D721Med (cell line): ENCODE measurements at regions not wholly inside any gene's neighbourhood (a gene's known extent, or its start where the extent isn't known, plus 50 kb on each side); places are given as distances from the start of the nearest gene placed in this dataset.

Experiments used
- DNase-seq: peaks from one replicate; pipeline ENCODE4 v3.0.0; 2011; ENCODE audit warnings: low spot score; ENCODE audit not compliant: insufficient read length
- FAIRE-seq: peaks from 2 replicates; lab custom pipeline; 2011; peaks lifted over from hg19 to GRCh38; lab: Jason Lieb, UNC
- TF ChIP-seq, protein P1 (sequence below): IDR thresholded peaks from 2 replicates; pipeline ENCODE4 v1.5.1; 2012; ENCODE audit warnings: mild to moderate bottlenecking, control low read depth; ENCODE audit not compliant: insufficient read depth; ENCODE audit errors: missing control alignments

DNA sequence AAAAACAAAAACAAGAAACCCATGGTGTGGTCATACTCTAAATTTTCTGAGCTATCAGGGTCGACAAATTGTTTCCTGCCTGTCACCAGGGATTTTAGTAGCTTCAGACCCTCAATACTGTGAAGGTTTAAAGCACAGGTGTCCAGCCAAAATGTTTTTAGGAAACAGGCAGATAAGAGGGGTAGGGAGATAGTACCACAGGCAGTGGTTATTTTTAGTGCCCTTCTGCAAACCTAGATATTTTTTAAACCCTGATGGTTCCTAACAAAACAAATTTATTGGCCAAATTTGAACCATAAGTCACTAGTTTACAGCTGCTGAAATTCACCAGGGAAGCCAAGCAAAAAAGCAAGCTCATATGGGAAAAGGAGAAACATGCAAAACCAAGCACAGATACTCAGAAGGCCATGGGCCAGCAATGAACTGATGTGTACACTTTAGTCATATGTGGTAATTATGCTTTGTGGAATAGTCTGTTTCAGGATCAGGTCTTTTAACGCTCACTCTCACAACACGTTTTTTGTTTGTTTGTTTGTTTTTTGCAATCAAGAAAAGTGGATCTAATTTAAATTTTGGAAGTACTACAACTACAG, 156.8 kb upstream of the STK17B start:
- DNase-seq (no peak), FAIRE-seq (peak; percentile 41)
- TF ChIP-seq, protein P1, sequence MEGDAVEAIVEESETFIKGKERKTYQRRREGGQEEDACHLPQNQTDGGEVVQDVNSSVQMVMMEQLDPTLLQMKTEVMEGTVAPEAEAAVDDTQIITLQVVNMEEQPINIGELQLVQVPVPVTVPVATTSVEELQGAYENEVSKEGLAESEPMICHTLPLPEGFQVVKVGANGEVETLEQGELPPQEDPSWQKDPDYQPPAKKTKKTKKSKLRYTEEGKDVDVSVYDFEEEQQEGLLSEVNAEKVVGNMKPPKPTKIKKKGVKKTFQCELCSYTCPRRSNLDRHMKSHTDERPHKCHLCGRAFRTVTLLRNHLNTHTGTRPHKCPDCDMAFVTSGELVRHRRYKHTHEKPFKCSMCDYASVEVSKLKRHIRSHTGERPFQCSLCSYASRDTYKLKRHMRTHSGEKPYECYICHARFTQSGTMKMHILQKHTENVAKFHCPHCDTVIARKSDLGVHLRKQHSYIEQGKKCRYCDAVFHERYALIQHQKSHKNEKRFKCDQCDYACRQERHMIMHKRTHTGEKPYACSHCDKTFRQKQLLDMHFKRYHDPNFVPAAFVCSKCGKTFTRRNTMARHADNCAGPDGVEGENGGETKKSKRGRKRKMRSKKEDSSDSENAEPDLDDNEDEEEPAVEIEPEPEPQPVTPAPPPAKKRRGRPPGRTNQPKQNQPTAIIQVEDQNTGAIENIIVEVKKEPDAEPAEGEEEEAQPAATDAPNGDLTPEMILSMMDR, result no peak

DNA sequence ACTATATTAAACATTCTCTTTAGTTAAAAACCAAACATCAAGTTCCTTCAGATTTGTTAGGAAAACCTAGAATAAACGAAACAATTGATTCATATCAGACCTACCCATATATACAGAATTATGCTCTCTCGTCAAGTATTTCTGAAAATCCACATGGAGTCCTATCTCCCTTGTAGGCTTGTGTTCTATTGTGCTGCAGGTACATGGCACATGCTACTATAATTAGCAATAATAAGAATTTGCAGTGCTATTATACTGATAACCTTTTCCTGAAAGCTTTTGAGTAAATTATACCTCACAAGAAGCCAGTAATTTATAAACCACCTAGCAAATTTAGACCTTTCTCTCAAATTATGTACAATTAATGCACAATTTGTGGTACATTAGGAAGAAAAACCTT, 158.6 kb upstream of the STK17B start:
- FAIRE-seq (no peak), DNase-seq (no peak)
- TF ChIP-seq, protein P1, result no peak

DNA sequence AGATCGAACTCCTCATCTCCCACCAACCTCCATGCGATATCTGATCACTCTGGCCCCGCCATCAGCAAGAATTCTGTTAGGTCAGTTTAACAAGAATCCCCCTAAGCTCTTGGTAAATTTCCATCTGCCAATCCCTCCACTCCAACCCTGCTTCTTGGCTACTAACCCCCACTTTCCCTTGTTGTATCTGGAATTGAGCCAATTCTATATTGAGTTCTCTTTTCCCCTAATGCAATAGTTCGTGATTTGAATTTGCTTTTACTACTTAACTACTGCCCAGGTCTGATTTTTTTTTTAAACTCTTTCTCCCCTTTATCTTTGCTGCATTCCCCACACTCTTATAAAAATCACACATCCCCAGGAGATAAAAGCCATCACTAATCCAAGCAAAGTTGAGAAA, 159.3 kb upstream of the STK17B start:
- no peak for DNase-seq
- TF ChIP-seq, protein P1, result no peak
- no peak for FAIRE-seq

DNA sequence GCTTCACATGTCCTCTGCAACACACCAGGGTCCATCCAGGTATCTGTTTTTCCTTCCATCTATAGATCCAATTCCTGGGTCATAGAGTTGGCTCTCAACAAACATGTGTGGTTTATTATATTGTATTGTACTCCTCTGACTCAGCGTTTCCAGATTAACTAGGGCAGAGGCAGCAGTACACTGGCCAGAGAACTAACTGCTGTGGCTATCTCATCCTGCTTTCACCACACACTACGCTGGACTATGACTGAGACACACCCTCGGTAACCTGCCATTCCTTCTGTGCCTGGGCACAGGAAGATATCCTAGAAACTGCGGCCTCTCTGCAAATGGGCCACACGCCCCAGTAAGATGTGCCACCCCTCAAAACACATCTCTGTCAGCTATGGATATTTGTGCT, 159.8 kb upstream of the STK17B start:
- TF ChIP-seq, protein P1, result no peak
- no peak for FAIRE-seq
- no peak for DNase-seq

DNA sequence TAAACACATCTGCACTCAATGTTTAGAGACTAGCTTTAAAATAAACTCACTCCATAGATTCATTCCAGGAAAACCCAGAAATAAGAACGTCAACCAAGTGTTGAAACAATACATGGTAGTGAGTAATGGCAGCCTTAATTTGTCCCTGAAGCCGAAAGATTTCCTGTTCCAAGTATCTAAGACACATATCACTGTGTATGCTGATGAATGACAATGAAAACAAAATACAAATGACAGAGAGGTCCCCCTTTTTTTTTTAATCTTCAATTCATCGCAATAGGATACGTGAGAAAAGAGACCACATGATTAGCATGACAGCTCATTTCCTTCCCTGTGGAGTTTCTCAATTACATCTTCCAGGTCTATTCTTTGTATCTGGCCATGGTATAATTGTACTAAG, 160.5 kb upstream of the STK17B start:
- no peak for DNase-seq

DNA sequence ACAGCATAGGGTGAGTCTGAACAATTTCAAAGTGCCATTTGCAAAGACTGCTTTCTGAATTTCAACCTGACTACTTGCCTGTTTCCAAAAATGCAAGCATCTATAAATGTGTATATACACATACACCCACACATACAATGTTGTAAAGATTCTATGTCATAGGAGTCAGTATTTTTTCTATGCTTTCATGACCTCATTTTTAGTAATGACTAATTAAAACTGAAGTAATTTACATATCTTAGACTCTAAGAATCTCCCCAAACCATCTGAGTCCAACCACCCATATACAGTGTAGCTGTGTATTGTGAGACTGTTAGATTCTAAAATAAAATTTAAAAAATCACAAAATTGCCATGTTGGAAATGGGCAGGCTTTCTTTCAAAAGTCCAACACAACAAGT, 162.0 kb upstream of the STK17B start:
- DNase-seq (no peak), FAIRE-seq (no peak)
- TF ChIP-seq, protein P1, result no peak

More for the DNA sequence above, 160.5 kb upstream of the STK17B start:
- FAIRE-seq, result no peak
- TF ChIP-seq, protein P1, result no peak

DNA sequence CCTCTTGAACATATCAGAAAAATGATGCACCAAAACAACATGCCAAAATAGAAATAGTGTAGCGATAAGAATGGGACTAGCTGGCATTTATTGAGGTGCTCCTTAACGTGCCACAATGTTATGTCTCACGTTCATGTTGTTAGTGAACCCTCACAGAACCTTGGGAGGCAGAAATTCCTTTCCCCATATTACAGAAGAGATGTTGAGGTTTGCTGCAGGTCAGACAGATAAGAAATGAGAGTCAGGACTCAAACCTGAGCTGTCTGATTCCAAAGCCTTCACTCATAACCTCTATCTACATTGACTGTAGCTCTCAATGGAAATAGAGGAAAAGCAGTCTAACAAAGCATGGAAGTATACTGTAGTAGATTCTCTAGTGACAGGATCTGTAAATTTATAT, 163.3 kb upstream of the STK17B start:
- no peak for FAIRE-seq
- TF ChIP-seq, protein P1, result no peak
- DNase-seq, result no peak
